Activated CD8-positive, alpha-beta memory T cell treated with anti-CD3 and anti-CD28 coated beads for 24 hours (primary cell): ENCODE measurements at regions not wholly inside any gene's neighbourhood (a gene's known extent, or its start where the extent isn't known, plus 50 kb on each side); places are given as distances from the start of the nearest gene placed in this dataset.
A peak's percentile ranks its signal among the peaks of the same experiment; 100 is the strongest.

ENCODE experiments used
- DNase-seq: peaks from one replicate; pipeline ENCODE4 v3.0.0-alpha.2; 2020

DNA sequence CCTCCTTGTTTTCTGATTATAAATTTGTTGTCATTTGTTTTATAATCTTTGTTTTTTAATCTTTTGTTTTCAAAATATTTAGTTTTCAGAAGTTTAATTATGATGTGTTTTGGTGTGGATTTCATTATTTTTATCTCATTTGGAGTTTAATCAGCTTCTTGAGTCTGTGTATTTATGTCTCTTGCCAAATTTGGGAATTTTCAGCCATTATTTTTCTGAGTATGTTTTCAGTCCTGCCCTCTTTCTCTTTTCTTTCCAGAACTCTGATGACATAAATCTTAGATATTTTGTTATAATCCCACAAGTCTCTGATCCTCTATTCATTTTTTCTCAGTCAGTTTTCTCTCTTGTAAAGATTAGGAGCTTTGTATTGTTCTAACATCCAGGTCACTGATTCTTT is 89.8 kb downstream of the RHOU start:
- DNase-seq, result no peak

- no peak for DNase-seq
These were observed 90.7 kb downstream of the RHOU start for GRCh38 chr1:228825840-228826484.

DNA sequence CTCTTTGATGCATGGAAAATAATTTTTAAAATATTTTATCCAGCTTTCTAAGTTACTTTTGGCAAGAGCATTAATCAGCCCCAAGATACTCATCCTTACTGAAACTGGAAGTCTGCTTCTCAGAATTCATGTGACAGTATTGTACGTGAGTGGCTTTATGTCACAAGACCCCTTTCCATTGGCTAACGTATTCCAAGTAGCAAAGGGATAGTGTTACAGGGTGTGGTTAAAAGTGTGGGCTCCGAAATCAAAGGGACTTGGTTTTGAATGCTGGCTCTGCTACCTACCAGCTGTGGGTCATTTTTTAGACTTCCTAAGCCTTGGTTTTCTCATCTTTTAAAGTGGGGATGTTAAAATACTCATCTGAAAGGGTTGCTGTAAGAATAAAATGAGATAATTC is 91.7 kb downstream of the RHOU start:
- DNase-seq, result peak; percentile 17

DNA sequence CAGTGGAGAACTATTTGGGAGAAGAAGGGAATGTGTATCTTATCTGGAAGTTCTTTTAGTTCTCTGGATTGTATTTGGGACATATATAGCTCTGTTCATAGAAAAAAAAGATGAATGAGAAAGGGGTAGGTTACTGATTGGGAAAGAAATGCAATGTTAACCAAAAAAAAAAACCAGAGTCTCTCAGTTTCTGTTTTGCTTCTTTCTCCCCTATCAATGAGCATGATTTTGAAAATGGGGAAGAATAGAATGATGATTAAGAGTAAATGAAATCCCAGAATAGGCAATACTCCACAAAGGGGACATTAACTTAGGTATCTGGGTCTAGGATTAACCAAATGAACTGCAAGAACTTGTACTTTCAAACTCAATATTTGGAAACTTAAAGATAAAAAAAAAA is 92.9 kb downstream of the RHOU start:
- DNase-seq, result no peak

- peak; percentile 44 for DNase-seq
These were observed 95.1 kb downstream of the RHOU start for GRCh38 chr1:228830185-228830953.

DNA sequence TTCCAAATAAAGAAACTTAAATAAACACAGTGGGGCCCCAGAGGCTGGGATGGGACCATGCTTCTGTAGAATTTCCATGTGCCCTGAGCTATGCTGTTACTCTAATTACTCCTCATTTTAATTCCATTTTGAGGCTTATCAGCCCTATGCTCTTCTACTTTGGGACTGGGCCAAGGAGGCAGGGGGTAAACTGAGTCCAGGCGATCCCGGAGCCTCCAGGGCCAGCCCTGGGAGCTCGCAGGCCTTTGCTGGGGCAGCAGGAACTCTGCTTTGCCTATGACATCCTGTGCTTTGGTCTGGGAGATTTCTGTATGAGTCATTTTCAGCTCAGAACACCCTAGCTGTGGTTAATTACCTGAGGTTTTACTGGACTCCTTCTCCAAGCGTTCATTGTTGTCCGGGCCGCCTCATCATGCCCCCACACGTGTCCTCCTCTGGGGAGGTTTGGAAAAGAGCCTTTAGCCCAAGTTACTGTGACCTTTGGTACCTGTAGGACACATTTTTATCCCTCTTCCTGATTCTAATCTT is 95.7 kb downstream of the RHOU start:
- DNase-seq, result peak; percentile 51

DNA sequence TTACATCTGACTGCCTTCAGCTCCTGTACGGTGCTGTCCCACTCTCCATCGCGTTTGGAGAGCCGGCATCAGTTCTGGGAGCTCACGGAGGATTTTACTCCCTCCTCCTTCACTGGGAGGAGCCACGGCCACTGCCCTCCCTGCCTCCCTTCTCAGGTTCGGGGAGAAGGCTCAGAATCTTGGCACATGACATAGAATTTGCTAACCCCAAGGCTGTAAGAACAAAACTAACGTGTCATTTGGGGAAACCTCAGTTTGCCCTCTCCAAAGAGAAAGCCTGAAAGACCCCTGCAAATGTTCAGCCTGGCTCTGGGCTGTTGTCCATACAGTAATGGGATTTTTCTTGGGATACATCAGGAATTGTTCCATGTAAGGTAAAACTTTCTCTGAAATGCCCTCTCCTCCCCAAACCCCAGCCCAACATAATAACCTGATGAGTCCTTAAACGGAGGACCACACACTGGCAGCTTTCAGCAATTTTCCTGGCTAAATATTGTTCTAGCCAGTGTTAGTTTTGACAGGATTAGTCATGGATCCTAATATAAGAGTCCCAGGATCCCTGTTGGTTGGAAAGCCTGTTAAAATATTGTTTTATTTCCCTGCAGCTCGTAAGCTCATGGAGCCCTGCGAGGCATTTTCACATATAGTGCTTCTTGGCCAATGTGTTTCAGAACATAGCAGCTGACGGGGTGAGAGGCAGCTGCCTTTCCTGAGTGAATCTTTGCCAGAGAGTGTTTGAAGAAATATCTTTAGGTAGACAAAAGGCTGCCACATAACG is 98.8 kb downstream of the RHOU start:
- no peak for DNase-seq

DNA sequence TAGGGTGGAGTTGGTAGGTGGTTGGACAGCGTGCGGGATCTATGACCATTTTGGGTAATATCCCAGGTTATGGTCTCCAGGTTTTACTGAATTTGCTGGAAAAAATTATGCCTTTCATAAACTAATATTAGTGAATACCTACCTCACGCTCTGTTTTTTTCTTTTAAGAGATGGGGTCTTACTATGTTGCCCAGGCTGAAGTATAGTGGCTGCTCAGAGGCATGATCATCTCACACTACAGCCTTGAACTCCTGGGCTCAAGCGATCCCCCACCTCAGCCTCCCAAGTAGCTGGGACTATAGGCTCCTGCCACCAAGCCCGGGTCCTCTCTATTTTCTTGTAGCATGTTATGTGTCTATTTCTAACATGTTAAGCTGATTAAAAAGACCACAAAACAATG is 100.2 kb downstream of the RHOU start:
- no peak for DNase-seq

GRCh38 chr1:228835911-228836310 is 100.6 kb downstream of the RHOU start:
- no peak for DNase-seq

GRCh38 chr1:228836427-228836826 is 101.1 kb downstream of the RHOU start:
- no peak for DNase-seq

DNA sequence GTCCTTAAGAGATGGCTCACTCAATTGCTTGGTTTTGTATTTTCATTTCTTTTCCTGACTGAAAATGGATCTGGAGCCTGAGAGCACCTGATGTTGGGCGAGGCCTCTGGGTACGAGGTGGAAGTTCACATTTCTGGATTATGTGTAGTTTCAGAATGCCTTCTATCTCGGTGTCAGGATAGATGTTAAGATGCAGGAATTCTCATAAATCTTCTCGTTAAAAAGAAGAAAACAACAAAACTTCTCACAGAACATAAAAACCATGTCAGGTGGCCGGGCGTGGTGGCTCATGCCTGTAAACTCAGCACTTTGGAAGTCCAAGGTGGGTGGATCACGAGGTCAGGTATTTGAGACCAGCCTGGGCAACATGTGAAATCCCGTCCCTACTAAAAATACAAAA is 101.8 kb downstream of the RHOU start:
- no peak for DNase-seq

- no peak for DNase-seq
These were observed 102.8 kb downstream of the RHOU start for GRCh38 chr1:228837817-228838716.

- DNase-seq, result peak; percentile 19
These were observed 103.6 kb downstream of the RHOU start for GRCh38 chr1:228838717-228839500.

DNA sequence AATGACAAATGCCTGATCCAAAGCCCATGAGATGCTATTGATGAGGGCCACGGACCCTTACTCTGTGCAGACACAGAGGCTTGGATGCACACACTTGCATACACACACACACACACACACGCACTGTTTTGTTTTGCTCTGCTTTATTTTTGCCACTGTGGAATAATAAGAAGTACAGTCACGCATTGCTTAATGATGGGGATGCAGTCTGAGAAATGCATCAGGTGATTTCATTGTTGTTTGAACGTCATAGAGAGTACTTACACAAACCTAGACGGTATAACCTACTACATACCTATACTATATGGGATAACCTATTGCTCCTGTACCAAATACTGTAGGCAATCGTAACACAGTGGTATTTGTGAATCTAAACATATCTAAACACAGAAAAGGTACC is 104.4 kb downstream of the RHOU start:
- DNase-seq, result peak; percentile 7

GRCh38 chr1:228841632-228842031 is 106.4 kb downstream of the RHOU start:
- no peak for DNase-seq

DNA sequence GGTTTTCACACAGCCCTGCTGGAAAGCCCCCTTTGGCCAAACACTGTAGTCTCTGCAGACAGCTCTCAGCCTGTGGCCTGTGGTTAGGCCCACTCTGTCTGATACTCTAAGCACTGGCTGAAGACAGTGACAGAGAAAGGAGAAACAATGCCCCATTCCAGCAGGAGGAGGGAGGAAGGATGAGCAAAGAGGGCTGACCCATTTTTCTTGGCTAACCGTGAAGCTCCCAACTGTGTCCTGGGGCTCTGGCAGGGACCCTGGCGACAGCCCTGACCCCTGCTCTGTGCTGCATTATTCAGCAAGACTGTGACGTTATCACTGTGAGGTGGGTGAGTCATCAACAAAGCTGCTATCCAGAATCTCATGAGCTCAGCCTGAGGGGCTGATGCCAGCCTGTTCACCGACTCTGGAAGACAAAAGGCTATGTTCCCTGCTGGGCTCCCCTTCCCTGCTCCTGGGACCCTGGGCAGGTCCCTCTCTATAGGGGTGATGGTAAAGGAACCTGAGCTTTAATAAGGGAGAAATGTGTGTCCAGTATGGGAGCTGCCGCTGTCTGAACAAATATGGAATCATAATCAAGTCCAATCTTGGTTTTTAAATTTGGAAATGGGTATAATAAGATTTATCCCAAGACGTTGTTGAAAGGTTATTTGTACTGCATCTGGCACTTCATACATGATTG is 107.0 kb downstream of the RHOU start:
- DNase-seq, result peak; percentile 54

DNA sequence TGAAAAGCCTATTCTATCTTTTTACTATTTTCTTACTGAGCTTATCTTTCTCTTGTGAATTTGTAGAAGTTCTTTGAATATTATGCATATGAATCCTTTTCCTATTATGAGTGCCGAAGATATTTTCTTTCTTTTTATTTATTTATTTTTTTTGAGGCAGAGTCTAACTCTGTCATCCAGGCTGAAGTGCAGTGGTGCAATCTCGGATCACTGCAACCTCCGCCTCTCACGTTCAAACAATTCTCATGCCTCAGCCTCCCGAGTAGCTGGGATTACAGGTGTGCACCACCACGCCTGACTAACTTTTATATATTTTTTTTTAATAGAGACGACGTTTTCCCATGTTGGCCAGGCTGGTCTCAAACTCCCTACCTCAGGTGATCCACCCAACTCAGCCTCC is 109.8 kb downstream of the RHOU start:
- no peak for DNase-seq

GRCh38 chr1:228846952-228847351 is 111.7 kb downstream of the RHOU start:
- peak; percentile 15 for DNase-seq

GRCh38 chr1:228847451-228847850 is 112.2 kb downstream of the RHOU start:
- peak; percentile 13 for DNase-seq

GRCh38 chr1:228848406-228848805 is 113.1 kb downstream of the RHOU start:
- peak; percentile 37 for DNase-seq

GRCh38 chr1:228849011-228849541 is 113.8 kb downstream of the RHOU start:
- DNase-seq, result peak; percentile 21
